RWPE1 (cell line): ENCODE measurements at regions not wholly inside any gene's neighbourhood (a gene's known extent, or its start where the extent isn't known, plus 50 kb on each side); places are given as distances from the start of the nearest gene placed in this dataset.

Experiments used
- CTCF ChIA-PET: fragments of 350-600 bp; sonication (Branson Sonifier 250); formaldehyde crosslinking; extraction: SDS; loops from one replicate; lab custom pipeline; 2021; lab: Yijun Ruan, JAX
- POLR2A ChIA-PET: fragments of 400-600 bp; formaldehyde crosslinking; extraction: SDS; loops from one replicate; lab custom pipeline; 2020; ENCODE audit warnings: antibody characterized with exemption; ENCODE audit not compliant: low non-redundant PET; lab: Yijun Ruan, JAX
- DNase-seq: peaks from one replicate; pipeline ENCODE4 v3.0.0; 2012; ENCODE audit warnings: low spot score
- H3K27ac ChIP-seq: fragments of 450-650 bp; 2 replicates; pipeline ENCODE4 v1.5.1; 2017
- CTCF ChIP-seq: fragments of 450-650 bp; conservative IDR thresholded peaks from 2 replicates; pipeline ENCODE4 v1.5.1; 2017; ENCODE audit warnings: low read depth, mild to moderate bottlenecking

GRCh38 chr6:139538366-139538765 lies 163.9 kb upstream of the CITED2 start:
- no peak for DNase-seq
- H3K27ac ChIP-seq: no peak overlapping the region
- POLR2A ChIA-PET: no interaction called here
- TF ChIP-seq CTCF: no peak
- CTCF ChIA-PET: no interaction called here

GRCh38 chr6:139536751-139537617 lies 162.5 kb upstream of the CITED2 start:
- ChIA-PET POLR2A (no interaction called here), CTCF (interaction anchor here (0.6 to 1.0 kb wide), 2 partner anchors 46 to 58 kb away, joined by 3 to 4 read pairs; no protein-coding TSS in a partner anchor)
- DNase-seq: no peak
- no peak for TF ChIP-seq CTCF
- no peak overlapping the region for H3K27ac ChIP-seq

GRCh38 chr6:139534472-139535115 lies 160.1 kb upstream of the CITED2 start:
- H3K27ac ChIP-seq: no peak overlapping the region
- no peak for TF ChIP-seq CTCF
- DNase-seq: no peak
- ChIA-PET POLR2A (no interaction called here), CTCF (interaction anchor here (0.7 kb wide), 1 partner anchor 1399 kb away, joined by 6 read pairs; no protein-coding TSS in a partner anchor)

GRCh38 chr6:139533573-139534471 lies 159.4 kb upstream of the CITED2 start:
- ChIA-PET POLR2A (no interaction called here), CTCF (interaction anchor here (0.7 kb wide), 1 partner anchor 1400 kb away, joined by 6 read pairs; no protein-coding TSS in a partner anchor)
- no peak for TF ChIP-seq CTCF
- no peak for DNase-seq
- no peak overlapping the region for H3K27ac ChIP-seq

- no peak for DNase-seq
- H3K27ac ChIP-seq: no peak overlapping the region
- CTCF ChIA-PET: no interaction called here
- POLR2A ChIA-PET: no interaction called here
- no peak for TF ChIP-seq CTCF
Observed at GRCh38 chr6:139533171-139533570, 158.7 kb upstream of the CITED2 start.
